ENCODE measurements at regions not wholly inside any gene's neighbourhood (a gene's known extent, or its start where the extent isn't known, plus 50 kb on each side); places are given as distances from the start of the nearest gene placed in this dataset.

DNA sequence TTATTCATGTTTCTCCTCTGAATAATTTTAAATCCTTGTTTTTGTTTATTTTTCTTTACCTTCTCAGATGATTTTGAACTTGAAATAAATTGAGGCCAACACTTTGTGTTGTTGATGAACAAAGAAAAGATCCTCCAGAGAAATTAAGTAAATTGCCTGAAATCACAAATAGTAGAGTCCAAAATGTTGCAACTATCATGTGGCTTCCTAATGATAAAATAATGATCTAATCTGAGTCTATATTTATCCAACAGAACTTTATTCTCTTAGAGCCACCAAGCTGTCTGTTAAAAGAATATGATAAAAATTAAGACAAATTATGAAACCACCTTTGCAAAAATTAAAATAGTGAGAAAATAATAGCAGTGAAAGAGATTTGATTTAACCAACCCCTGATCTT lies 132.2 kb upstream of the SPEF2 start:
- H3K27ac ChIP-seq = no peak overlapping the region
- no peaks in the 10 kb centered on the region for H3K79me2 ChIP-seq (ENCODE audit: insufficient read depth, low read depth)
- H3K27me3 ChIP-seq (ENCODE audit: insufficient read depth, low read depth) = no peaks in the 10 kb centered on the region
- no peak overlapping the region for H3K4me3 ChIP-seq (IDR thresholded peaks at IDR 0.05; ENCODE audit: insufficient read depth, low read depth, low read length)
- no peak overlapping the region for H3K4me2 ChIP-seq
- H3K36me3 ChIP-seq (ENCODE audit: insufficient read depth) = no peaks in the 10 kb centered on the region
- H4K20me1 ChIP-seq (ENCODE audit: insufficient read depth) = no peaks in the 10 kb centered on the region
- no peaks in the 10 kb centered on the region for H3K4me1 ChIP-seq (ENCODE audit: low read depth, poor library complexity, severe bottlenecking)
- no peak overlapping the region for H2AFZ ChIP-seq (ENCODE audit: low read depth)
- H3K9ac ChIP-seq = no peak overlapping the region
- TF ChIP-seq, protein P1, sequence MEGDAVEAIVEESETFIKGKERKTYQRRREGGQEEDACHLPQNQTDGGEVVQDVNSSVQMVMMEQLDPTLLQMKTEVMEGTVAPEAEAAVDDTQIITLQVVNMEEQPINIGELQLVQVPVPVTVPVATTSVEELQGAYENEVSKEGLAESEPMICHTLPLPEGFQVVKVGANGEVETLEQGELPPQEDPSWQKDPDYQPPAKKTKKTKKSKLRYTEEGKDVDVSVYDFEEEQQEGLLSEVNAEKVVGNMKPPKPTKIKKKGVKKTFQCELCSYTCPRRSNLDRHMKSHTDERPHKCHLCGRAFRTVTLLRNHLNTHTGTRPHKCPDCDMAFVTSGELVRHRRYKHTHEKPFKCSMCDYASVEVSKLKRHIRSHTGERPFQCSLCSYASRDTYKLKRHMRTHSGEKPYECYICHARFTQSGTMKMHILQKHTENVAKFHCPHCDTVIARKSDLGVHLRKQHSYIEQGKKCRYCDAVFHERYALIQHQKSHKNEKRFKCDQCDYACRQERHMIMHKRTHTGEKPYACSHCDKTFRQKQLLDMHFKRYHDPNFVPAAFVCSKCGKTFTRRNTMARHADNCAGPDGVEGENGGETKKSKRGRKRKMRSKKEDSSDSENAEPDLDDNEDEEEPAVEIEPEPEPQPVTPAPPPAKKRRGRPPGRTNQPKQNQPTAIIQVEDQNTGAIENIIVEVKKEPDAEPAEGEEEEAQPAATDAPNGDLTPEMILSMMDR (conservative IDR thresholded peaks at IDR 0.05; ENCODE audit: low read depth, low read length) = no peak

DNA sequence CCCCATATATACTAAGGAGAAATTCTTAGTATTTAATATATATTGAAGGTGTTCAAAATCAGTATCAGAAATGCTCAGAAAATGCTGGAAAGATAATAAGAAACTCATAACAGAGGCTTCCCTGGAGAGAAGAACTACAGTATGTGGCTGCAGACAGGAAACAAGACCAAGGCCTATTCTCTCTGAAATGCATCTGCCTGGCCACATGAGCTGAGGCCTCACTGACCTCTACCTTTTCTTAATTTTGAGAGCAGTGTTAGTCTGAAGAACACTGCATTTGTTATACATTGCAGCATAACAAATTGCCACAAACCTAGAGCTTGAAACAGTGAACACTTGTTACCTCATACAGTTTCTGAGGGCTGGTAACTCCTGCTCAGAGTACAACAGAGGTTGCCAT lies 133.4 kb upstream of the SPEF2 start:
- Histone ChIP-seq H3K27me3 (ENCODE audit: insufficient read depth, low read depth) (no peaks in the 10 kb centered on the region), H3K79me2 (ENCODE audit: insufficient read depth, low read depth) (no peaks in the 10 kb centered on the region), H4K20me1 (ENCODE audit: insufficient read depth) (no peaks in the 10 kb centered on the region), H3K27ac (no peak overlapping the region), H3K36me3 (ENCODE audit: insufficient read depth) (no peaks in the 10 kb centered on the region), H3K9ac (no peak overlapping the region), H3K4me3 (IDR thresholded peaks at IDR 0.05; ENCODE audit: insufficient read depth, low read depth, low read length) (no peak overlapping the region), H3K4me2 (no peak overlapping the region), H3K4me1 (ENCODE audit: low read depth, poor library complexity, severe bottlenecking) (peaks cover 6% of the 10 kb centered on the region), H2AFZ (ENCODE audit: low read depth) (no peak overlapping the region)
- TF ChIP-seq, protein P1 (conservative IDR thresholded peaks at IDR 0.05; ENCODE audit: low read depth, low read length) = no peak

DNA sequence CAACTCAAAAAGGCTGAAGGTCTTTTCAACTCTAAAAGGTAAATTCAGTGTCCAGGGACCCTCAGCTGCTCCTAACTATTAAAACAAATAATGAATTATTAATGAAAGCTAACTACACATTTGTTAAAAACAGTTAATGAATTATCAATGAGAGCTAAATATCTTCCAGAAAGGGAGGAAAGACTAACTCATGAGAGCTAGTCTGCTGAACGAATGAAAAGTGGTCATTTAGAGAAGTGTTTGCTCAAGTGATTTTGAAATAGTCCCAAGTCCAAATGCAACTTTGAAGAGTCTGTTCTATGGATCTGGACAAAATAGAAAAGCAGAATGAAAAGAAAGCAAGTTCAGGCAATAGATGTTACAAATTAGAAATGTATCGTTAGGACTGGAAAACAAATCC lies 133.9 kb upstream of the SPEF2 start:
- H3K4me2 ChIP-seq = no peak overlapping the region
- no peaks in the 10 kb centered on the region for H3K79me2 ChIP-seq (ENCODE audit: insufficient read depth, low read depth)
- no peak overlapping the region for H3K4me3 ChIP-seq (IDR thresholded peaks at IDR 0.05; ENCODE audit: insufficient read depth, low read depth, low read length)
- no peaks in the 10 kb centered on the region for H3K36me3 ChIP-seq (ENCODE audit: insufficient read depth)
- TF ChIP-seq, protein P1 (conservative IDR thresholded peaks at IDR 0.05; ENCODE audit: low read depth, low read length) = no peak
- no peak overlapping the region for H3K9ac ChIP-seq
- no peak overlapping the region for H2AFZ ChIP-seq (ENCODE audit: low read depth)
- H3K4me1 ChIP-seq (ENCODE audit: low read depth, poor library complexity, severe bottlenecking) = peaks cover 11% of the 10 kb centered on the region
- no peak overlapping the region for H3K27ac ChIP-seq
- H3K27me3 ChIP-seq (ENCODE audit: insufficient read depth, low read depth) = no peaks in the 10 kb centered on the region
- H4K20me1 ChIP-seq (ENCODE audit: insufficient read depth) = no peaks in the 10 kb centered on the region

DNA sequence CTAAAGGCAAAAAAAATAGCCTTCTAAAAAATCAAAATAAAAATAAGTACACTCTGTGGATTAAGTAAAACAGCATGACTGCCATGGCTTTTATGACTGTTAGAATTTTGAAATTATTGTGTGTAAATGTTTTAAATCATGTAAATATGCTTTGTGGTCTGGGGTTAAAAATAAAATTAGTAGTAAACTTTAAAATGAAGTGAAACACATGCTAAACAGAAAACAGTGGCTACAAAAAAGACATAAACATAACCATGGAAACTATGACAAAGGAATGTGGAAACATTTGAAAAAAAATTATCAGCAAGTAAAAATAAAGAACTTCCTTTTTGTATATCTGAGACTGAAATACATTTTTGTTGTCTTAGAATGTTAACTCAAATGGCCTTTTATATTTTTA lies 134.5 kb upstream of the SPEF2 start:
- H4K20me1 ChIP-seq (ENCODE audit: insufficient read depth) = no peaks in the 10 kb centered on the region
- H3K4me3 ChIP-seq (IDR thresholded peaks at IDR 0.05; ENCODE audit: insufficient read depth, low read depth, low read length) = no peak overlapping the region
- TF ChIP-seq, protein P1 (conservative IDR thresholded peaks at IDR 0.05; ENCODE audit: low read depth, low read length) = no peak
- no peaks in the 10 kb centered on the region for H3K36me3 ChIP-seq (ENCODE audit: insufficient read depth)
- no peaks in the 10 kb centered on the region for H3K27me3 ChIP-seq (ENCODE audit: insufficient read depth, low read depth)
- no peak overlapping the region for H2AFZ ChIP-seq (ENCODE audit: low read depth)
- no peaks in the 10 kb centered on the region for H3K79me2 ChIP-seq (ENCODE audit: insufficient read depth, low read depth)
- no peak overlapping the region for H3K9ac ChIP-seq
- peaks cover 12% of the 10 kb centered on the region for H3K4me1 ChIP-seq (ENCODE audit: low read depth, poor library complexity, severe bottlenecking)
- no peak overlapping the region for H3K27ac ChIP-seq
- no peak overlapping the region for H3K4me2 ChIP-seq

Measured in KMS-11 (cell line).